RCC 7860 (cell line): ENCODE measurements at regions not wholly inside any gene's neighbourhood (a gene's known extent, or its start where the extent isn't known, plus 50 kb on each side); places are given as distances from the start of the nearest gene placed in this dataset.

Source experiments
- DNase-seq: peaks from one replicate; pipeline ENCODE4 v3.0.0-alpha.2; 2015; ENCODE audit warnings: low spot score
- FAIRE-seq: peaks from 2 replicates; lab custom pipeline; 2012; peaks lifted over from hg19 to GRCh38; lab: Jason Lieb, UNC

DNA sequence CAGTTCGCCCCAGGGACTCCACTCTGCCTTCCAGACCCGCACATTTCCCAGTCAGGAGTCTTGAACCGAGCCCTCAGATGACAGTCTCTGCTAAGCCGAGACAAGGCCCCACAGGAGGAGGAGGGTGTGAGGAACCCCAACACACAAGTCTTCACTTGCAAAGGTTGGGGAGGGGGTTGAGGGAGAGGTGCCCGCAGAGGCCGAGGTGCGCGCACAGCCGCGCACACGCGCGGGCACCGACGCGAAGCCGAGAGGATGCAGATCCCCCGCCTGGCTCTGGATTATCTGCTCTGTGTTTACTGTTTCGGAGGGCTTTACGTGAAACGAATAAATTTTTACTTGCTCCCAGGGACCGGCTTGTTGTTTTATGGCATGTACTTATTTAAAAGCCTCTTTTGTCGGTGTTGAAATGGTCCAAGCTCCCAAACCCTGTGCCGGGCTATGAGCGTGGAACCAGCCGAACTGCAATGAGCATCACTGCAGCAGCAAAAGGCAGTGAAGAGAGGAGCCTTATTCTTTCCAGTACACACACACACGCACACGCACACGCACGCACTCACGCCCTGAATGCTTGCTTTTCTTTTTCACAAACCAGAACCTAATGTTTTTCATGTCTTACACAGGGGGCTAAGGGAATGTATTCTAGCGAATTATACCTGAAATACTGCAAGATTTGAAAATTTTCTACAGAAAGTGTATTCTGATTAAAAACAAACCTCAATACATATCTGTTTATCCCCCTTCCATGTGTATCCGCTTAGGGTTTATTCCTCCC is 297.7 kb downstream of the PARP8 start:
- FAIRE-seq: no peak
- DNase-seq: no peak

DNA sequence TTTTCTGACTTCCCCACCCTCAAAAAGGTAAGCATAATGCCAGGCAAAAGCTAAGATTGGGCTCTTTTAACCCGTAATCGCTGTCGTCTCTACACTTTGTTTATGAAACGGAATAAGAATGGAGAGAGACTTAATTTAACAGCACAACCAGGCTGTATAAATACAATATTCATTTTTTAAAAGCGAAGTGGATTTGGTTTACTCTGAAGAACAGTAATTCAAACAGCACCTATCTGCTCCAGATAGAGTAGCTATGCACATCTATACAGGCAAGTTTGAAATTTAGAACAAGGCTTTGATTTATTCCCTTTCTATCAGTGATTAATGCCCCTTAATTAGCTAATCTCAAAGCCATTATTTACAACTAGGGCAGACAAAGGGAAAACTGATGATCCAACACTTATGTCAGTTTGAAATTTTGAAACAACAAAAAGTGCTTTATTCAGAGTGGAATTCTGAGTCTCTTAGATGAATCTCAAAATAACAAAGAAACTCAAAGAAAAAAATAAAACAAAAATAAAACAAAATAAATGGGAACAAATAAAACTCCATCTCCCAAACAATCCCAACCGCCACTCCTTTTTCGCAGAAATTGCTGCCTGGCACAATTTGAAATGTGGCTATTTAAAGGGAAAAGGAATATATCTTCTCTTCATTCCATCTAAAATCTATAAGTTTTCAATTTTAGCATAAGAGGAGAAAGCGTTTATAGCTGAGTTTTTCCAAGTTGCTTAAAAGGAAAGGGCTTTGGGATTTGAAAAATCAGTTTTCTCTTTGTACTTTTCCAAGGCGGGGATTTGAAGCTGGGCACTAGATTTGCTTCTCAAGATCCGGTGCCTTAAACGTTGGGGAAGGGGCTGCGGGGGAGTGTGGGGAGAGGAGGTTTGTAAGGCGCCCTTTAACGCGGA is 298.6 kb downstream of the PARP8 start:
- DNase-seq: no peak
- FAIRE-seq: no peak

DNA sequence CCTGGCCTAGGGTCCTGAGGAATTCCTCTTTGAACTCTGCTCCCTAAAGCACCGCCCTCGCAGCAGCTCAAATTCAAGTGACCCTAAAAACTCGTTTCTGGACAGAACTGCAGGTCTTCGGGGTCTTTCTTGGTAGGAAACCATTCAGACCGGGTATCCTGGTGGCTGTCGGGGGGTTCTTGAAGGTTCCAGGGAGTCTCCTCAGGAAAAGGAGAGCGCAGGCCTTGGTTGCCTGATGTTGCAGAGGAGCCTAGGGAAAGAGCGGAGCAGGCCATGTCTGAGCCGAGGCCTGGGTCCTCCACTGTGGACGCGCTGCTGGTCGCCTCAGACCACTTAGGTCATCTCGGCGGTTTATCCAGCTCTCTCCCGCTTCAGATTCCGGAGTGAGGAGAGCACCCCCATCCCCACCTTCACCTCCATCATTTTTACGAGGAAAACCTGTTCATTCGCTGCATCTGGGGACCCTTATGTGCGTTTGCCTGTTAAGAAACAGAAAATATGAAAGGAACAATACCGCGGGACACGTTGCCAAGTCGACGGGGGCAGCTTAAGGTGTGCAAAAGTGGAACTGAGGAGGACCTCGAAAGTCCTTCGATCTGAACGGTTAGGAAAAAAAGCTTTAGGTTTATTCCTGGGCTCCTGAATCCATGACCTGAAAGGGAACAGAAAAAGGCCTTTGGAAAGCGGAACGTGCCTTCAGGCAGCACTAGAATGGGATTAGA is 299.4 kb downstream of the PARP8 start:
- no peak for DNase-seq
- FAIRE-seq: no peak

DNA sequence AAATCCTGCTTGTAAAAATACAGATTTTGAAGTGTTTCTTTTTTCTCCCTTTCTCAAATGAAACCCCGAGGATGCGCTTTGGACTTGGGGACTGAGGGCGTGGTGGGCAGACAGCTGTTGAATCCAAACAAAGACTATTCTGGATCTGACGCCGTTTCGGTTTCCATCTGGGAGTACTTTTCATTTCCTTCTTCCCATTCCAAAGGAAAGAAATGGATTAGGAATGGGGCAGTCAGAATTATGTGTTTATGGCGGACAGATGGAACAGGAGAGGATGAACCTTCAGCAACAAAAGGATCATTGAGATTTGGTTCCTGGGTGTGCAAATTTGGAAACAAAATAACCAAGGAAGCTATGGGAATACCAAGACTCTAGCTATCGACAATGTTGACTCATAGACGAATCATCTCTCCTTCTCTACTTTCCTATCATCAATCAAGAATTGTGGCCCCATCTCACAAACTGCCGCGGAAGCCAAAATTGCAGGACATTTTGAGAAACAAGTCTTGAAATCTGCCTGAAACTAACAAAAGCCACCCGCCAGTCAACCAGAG is 300.6 kb downstream of the PARP8 start:
- no peak for FAIRE-seq
- DNase-seq: no peak

DNA sequence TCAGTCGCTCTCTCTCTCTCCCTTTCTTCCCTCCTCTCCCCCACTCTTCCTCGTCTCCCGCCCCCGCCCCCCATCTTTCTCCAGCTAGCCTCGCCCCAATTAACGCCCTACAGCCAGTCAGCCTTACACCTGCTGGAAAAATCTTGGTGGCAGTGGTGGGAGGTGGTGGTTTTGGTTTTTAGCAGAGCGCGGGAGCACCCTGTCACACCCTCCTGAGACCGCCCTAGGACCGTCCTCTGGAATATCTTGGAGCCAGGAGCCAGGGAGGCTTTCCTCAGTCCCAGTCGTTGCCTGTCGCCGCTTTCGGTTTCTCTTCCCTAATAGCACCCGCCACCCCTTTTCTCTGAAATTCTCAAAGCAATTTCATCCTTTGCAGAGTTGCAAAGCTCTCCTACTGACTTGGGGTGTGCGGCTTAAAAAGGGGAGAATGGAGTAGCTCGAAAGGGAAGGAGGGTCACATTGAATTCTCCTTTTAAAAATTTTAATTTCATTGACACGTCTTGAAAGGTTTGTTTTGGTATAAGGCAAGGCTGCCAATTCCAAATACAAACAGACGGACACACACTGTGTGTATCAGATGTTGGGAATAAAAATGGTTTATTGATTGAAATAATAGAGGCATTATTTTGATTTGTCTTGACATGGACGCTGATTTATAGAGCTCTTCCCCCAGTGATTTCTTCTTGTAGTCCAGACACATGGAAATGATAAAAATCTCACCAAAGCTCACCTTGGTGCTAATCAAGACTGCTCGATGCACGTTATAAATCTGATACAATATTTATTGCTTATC is 301.3 kb downstream of the PARP8 start:
- DNase-seq: no peak
- no peak for FAIRE-seq

DNA sequence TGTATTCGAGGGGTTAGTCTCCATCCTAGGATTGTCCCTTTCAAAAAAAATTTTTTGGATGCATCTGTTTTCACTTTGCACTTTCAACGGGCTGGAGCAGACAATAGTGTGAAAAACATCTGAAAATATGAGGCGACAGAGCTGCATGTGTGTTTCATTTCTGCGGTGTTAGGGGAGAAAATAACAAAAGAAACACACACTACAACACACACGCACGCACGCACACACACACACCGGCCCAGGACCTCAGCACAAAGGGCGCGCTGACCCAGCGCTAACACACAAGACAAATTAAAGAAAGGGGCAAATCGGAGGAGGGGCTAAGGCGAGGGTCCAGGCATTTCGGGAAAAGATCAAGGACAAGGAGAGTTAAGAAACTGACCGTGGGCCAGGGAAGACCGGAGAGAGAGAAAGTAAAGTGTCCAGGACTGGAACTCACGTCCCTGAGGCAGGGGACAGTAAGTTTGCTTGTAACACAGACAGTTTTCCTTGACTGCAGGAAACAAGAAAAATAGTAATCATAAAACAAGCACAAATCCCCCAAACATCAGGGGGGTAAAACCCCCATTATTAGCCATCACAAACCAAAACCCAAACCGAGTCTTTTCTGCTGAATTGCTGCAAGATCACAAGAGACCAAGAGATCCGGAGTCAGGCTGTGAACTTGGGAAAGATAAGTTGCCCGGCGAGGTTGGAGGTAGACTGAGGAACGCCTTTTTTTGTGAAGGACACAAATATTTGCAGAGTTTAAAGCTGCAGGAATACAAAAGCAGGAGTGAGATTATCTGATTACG is 302.1 kb downstream of the PARP8 start:
- no peak for FAIRE-seq

DNA sequence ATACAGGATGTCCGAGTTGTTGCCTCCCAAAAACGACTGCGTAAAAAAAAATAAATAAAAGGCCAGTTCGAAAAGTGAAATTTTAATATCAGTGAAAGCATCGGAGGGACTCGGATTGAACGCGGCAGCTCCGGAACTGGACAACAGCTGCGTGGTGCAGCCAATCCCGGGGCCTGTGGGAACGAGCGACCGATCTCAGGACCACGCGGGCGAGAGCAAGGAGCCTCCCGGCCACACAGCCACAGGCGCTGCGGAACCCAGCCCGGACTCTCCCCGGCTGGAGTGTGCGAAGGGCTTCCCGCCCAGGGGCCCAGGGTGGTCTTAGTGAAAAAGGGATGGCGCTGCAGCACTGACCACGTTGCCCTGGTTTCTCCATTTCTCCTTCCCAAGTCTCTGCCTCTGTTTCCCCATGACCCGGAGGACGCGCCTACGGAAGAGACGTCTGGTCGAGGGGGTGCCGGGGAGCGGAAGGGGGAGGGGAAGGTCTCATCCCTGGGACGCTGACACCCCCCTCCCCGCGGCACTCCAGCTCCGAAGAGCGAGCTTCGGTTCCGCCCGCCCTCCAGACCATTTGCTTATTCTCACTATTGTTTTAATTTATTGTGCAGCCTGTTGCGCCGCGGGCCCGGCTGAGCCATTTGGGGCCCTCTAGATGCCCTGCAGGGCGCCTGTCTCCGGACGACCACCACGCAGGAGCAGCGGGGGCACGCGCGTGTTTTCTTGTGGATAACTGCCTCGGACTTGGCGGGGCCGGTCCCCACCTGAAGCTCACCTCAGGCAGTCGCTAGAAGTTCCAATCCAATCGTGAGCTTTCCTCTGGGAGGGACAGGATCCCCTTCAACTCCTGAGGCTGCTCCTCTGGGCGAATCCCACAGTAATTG is 303.0 kb downstream of the PARP8 start:
- no peak for DNase-seq
- FAIRE-seq: no peak

More for the DNA sequence above, 302.1 kb downstream of the PARP8 start:
- DNase-seq: no peak

DNA sequence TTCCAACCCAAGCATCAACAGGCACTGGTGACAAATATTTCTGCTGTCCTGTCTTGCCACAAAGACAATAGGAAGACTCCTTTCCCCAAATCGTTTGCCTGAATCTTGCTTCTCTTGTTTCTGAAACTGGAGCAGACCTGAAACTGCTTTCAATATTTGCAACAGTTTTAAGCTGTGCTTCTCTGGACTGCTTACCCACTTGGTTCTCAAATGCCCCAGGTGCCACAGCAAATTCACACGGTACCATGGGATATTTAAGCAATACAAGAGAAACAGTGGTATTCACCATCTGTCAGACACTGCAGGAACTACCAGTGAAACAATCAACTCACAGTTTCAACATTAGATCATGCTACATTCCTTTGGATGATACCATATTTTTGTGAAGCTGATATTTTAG is 309.4 kb downstream of the PARP8 start:
- FAIRE-seq (no peak), DNase-seq (no peak)

DNA sequence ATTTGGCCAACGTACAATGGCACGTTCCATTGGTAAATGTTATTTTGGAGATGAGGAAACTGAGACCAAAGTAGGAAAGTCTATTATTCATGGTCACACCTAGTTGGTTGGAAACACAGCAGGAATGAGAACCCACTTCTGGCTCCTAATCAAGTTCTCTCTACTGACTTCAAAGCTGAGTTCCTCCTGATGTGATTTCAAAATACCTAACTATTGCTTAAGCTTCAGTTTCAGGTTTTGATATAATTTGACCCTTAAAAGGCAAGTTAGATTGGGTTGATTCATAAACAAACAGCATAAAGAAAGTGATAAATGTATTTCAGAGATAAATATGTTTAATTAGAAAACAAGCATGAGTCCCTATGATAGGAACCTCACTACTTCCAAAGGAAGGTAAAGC is 312.5 kb downstream of the PARP8 start:
- FAIRE-seq: no peak
- DNase-seq: no peak

DNA sequence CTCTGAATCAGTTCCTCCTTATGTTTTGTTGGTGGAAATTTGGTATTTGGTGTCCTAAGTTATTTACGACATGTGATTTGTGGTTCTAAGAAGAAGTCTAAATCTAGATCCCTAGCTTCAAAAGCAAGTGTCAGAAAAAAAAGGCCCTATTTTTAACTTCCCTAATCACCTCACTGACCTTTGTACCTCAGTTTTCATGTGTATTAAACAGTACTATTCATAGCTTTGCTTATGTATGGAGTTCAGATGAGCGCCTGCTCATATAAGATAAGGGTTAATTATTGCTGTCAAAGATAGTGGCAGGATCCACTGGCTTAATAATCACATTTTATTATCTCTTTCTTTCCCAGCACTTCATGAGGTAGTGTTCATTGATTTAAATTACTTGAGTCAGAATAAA is 318.2 kb downstream of the PARP8 start:
- no peak for DNase-seq
- FAIRE-seq: no peak

DNA sequence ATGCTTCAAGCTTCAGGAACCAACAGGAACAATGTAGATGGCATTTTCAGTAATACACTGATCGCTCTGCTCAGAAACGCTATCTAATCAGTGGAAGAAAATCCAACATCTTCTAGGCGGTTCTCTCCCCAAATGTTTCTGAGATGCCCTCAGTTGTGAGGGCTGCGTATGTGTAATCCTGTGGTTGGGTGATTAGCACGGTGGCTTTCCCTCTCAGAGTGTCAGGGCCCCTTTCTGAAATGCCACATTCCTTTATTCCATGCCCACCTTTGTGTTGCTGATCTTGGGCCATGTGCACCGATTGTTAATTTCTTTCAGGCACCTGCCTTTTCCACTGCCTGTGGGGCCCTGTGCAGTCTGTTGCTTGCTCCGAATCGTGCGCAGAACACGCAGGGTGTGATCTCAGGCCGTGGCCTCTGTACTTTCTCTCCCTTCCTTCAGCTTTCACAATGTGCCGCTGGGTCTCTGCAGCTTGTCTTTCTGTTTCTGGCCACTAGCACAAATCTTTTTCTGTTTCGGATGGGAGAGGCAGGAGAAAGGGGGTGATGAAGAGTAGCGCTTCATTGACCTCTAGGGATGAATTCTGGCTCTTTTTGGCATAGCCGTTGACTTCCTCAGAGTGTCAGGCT is 324.0 kb downstream of the PARP8 start:
- FAIRE-seq (no peak), DNase-seq (no peak)

DNA sequence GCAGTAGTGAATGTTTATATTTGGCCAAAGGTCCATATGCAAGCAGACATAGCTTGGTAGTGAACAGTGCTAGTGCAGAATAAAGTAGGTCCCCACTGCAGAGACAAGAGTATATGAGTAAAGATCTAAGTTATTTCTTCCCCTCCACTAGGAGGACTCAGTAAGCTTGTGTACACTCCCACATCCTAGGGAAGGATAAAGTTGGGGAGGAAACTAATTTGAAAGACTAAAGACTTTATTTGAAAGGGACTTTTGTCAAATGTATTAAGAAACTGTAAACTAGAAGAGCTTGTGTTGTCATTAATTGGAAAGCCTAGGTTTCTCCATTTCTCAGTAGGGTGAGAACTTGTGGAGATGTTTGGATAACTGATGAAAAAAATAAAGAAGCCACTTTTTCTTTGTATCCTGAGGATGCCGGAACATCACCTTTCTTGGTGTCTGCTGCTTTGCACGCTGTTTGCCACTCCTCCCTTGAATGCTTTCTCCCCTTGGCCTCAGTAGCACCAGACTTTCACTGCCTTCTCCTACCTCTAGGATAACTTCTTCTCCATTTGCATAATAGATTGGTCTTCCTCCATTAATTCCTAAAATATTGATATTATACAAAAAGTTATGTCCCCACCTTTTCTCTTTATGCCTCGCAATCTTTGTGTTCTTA is 329.0 kb downstream of the PARP8 start:
- FAIRE-seq: no peak
- no peak for DNase-seq

DNA sequence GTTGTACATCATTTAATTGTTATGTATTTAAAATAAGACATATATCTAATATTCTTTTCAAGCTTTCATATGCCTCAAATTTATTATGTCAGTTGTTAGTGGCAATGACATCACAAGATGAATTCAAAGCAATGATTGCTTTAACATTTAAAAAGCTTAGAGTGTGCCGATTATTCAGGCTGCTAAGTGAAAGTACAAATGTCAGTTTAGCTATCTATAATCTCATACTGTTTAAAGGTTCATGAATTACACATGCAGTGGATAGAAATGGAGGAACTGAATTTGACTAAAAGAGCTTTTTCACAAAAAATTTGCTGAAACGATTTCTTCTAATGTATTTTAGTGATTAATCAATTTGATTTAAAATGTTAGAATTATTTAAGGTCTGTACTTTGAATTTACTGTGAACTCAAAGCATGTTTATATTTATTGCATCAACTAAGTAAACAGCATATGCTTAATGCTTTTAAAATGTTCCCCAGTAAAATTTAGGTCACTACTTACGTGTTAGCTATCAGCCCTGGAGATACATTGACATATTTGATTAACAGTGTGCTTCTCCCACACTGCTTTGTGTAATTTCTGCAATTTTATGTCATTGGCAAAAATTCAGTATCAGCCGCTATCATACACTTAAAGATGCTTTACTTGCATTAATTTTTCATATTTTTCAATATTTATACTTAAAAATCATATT is 334.9 kb downstream of the PARP8 start:
- DNase-seq (no peak), FAIRE-seq (no peak)

DNA sequence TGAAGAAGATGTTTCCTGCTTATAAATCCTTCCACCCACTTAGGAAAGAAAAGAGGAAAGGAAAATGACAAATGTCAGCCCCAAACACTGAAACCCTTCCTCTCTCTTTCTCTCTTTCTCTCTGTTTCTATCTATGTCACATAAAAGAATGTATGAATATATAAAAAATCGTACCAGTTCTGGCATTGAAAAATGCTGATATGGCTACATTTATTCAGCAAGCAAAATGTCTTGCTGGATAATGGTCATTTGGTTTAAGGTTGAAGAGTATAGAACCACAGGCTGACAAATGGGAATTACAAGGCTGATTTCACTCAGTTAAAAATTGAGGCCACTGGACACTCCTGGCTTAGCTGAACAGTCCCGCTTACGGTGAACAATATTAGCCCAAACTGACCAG is 335.9 kb downstream of the PARP8 start:
- FAIRE-seq (no peak), DNase-seq (no peak)

DNA sequence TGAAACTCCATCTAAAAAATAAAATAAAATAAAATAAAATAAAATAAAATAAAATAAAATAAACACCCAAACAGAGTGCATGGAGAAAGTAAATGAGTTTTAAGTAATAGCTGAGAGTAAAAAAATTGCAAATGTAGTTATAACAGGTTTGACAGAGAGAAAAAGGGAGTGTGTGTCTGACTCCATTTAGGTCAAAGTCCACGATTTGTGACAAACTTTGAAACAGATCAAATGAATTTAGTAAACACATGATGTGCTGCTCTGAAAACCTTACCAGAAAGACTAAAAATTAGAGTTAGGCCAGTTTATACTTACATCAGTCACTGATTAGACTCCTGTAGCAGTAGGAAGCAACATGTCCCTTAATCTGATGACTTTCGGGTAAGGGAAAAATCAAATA is 346.6 kb downstream of the PARP8 start:
- DNase-seq (no peak), FAIRE-seq (no peak)

DNA sequence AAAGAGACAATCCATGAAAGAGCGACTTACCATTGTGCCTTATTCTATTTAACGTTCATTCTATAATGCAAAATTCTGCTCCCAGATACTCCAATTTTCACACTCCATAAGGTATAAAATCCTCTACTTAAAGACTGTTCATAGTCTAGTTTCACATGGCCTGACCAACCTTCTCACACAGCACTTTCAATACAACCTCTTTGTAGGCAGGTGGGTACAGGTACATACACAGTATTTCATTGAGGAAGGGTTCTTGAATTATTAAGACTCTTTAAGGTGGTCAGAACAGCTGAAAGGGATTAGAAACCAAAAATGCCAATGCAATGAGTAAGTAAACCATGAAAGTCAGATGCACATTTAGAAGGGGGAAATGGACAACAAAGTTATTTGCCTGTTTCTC is 352.0 kb downstream of the PARP8 start:
- FAIRE-seq: no peak
- no peak for DNase-seq

DNA sequence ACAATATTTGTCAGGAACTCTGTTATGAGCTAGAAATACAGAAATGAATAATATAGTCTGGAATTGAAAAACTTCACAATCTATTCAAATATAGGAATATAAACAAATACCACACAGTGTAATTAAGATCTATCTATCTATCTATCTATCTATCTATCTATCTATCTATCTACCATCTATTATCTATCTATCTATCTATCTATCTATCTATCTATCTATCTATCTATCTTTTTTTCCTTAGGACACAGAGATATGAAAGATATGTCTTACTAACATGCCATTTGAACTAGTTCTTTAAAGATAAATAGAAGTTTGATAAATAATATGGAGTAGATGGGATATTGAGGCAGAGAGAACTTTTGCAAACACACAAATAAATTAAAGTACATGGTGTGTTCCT is 357.8 kb downstream of the PARP8 start:
- DNase-seq (no peak), FAIRE-seq (no peak)
